Osteoblast (primary cell): ENCODE measurements at regions not wholly inside any gene's neighbourhood (a gene's known extent, or its start where the extent isn't known, plus 50 kb on each side); places are given as distances from the start of the nearest gene placed in this dataset.

Source experiments
- DNase-seq: peaks from one replicate; pipeline ENCODE4 v3.0.0; 2011; ENCODE audit warnings: low spot score, mixed read lengths; ENCODE audit not compliant: insufficient read length; ENCODE audit errors: missing footprints
- H2AFZ ChIP-seq: 2 replicates; pipeline ENCODE4 v1.6.0; 2011; ENCODE audit warnings: mild to moderate bottlenecking, low read length
- H3K27ac ChIP-seq: 2 replicates; pipeline ENCODE4 v1.5.1; 2011; ENCODE audit warnings: mild to moderate bottlenecking, low read depth, low read length, moderate library complexity
- H3K27me3 ChIP-seq: 2 replicates; pipeline ENCODE4 v1.6.0; 2012; ENCODE audit warnings: mild to moderate bottlenecking, control low read depth, inconsistent platforms, low read length, moderate library complexity; ENCODE audit not compliant: insufficient read depth
- H3K36me3 ChIP-seq: 2 replicates; pipeline ENCODE4 v1.5.1; 2011; ENCODE audit warnings: mild to moderate bottlenecking, low read length, control low read depth, moderate library complexity; ENCODE audit not compliant: insufficient read depth
- H3K4me1 ChIP-seq: 2 replicates; pipeline ENCODE4 v1.5.1; 2011; ENCODE audit warnings: mild to moderate bottlenecking, low read length, control low read depth, moderate library complexity; ENCODE audit not compliant: insufficient read depth
- H3K4me2 ChIP-seq: 2 replicates; pipeline ENCODE4 v1.6.0; 2011; ENCODE audit warnings: mild to moderate bottlenecking, low read length; ENCODE audit not compliant: insufficient read depth
- H3K4me3 ChIP-seq: fragments of 200-600 bp; sonication (generic); 3 replicates; pipeline ENCODE4 v1.5.1; 2012; ENCODE audit warnings: mild to moderate bottlenecking, low read length, inconsistent platforms; ENCODE audit not compliant: insufficient read depth
- H3K79me2 ChIP-seq: 2 replicates; pipeline ENCODE4 v1.6.0; 2012; ENCODE audit warnings: mild to moderate bottlenecking, low read length, control low read depth, inconsistent platforms; ENCODE audit not compliant: insufficient read depth
- H3K9me3 ChIP-seq: 2 replicates; pipeline ENCODE4 v1.5.1; 2011; ENCODE audit warnings: low read depth, low read length, control low read depth
- H4K20me1 ChIP-seq: 2 replicates; pipeline ENCODE4 v1.6.0; 2012; ENCODE audit warnings: mild to moderate bottlenecking, low read length, control low read depth; ENCODE audit not compliant: insufficient read depth
- TF ChIP-seq, protein P1 (sequence below): IDR thresholded peaks from 2 replicates; pipeline ENCODE4 v1.5.1; 2011; ENCODE audit warnings: mild to moderate bottlenecking, low read depth, low read length, moderate library complexity; ENCODE audit errors: extremely low read depth

DNA sequence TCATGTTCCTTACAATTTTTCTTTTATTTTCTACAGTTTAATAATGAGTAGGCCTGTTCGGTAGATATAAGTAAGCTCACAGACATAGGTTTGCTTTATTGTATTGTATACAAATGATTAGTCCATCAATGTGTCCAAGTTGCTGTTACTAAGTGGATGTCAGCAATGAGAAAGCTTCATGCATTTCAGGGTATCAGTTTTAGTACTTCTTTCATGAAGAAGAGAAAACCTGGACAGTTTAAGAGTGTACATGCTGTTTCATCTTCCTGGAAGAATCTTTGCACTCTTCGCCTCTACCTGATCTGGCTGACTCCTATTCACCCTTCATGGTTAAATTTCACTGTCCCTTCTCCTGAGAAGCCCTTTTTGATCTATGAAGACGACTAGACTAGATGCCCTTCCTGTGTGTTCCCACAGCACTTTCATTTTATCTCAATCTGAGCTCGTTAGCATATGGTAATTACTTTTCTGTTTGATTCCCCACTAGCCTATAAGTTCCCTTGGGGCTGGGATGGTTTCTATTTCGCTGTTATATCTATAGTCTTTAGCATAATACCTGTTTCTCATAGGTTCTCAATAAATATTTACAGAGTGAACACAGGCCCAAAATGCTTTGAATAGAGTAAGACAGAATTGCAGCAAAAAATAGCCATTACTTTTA is 70.7 kb downstream of the CETN3 start:
- Histone ChIP-seq H3K4me1 (no peaks in the 10 kb centered on the region), H3K27me3 (no peaks in the 10 kb centered on the region), H3K79me2 (no peaks in the 10 kb centered on the region), H2AFZ (no peak overlapping the region), H3K27ac (no peak overlapping the region), H3K36me3 (no peaks in the 10 kb centered on the region), H3K4me2 (no peak overlapping the region), H3K9me3 (no peaks in the 10 kb centered on the region), H4K20me1 (no peaks in the 10 kb centered on the region), H3K4me3 (no peak overlapping the region)
- TF ChIP-seq, protein P1, sequence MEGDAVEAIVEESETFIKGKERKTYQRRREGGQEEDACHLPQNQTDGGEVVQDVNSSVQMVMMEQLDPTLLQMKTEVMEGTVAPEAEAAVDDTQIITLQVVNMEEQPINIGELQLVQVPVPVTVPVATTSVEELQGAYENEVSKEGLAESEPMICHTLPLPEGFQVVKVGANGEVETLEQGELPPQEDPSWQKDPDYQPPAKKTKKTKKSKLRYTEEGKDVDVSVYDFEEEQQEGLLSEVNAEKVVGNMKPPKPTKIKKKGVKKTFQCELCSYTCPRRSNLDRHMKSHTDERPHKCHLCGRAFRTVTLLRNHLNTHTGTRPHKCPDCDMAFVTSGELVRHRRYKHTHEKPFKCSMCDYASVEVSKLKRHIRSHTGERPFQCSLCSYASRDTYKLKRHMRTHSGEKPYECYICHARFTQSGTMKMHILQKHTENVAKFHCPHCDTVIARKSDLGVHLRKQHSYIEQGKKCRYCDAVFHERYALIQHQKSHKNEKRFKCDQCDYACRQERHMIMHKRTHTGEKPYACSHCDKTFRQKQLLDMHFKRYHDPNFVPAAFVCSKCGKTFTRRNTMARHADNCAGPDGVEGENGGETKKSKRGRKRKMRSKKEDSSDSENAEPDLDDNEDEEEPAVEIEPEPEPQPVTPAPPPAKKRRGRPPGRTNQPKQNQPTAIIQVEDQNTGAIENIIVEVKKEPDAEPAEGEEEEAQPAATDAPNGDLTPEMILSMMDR = no peak
- DNase-seq = no peak

DNA sequence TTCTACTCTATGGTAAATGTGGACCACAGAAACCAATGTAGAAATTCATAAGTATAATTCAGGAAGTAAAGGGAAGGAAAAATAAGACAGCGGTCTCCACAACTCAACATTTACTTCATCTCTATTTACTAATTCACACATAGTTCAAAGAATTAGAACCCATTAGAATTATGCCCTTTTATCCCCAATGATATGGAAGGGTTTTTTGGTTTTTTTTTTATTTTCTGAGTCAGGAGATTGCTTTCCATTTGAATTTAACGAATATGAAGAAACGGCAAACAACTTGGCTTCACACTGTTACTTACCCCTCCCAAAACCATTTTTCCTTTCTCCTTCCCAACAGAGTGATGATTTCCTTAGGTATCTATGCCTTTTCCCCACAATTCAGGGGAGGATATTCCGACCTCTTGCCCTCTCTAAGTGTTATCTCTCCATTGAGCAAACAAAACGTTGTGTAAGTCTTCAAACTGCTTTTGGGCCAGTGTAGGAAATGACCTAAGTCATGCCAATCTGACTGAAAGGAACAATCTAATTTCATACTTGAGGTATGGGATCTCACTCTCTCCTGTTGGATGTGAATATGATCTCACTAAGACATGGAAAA is 72.0 kb downstream of the CETN3 start:
- H3K36me3 ChIP-seq = no peaks in the 10 kb centered on the region
- H3K4me3 ChIP-seq = no peak overlapping the region
- H2AFZ ChIP-seq = no peak overlapping the region
- H3K9me3 ChIP-seq = no peaks in the 10 kb centered on the region
- no peaks in the 10 kb centered on the region for H3K79me2 ChIP-seq
- no peak overlapping the region for H3K4me2 ChIP-seq
- no peaks in the 10 kb centered on the region for H4K20me1 ChIP-seq
- no peak for DNase-seq
- no peak overlapping the region for H3K27ac ChIP-seq
- H3K27me3 ChIP-seq = no peaks in the 10 kb centered on the region
- TF ChIP-seq, protein P1 = no peak
- no peaks in the 10 kb centered on the region for H3K4me1 ChIP-seq

DNA sequence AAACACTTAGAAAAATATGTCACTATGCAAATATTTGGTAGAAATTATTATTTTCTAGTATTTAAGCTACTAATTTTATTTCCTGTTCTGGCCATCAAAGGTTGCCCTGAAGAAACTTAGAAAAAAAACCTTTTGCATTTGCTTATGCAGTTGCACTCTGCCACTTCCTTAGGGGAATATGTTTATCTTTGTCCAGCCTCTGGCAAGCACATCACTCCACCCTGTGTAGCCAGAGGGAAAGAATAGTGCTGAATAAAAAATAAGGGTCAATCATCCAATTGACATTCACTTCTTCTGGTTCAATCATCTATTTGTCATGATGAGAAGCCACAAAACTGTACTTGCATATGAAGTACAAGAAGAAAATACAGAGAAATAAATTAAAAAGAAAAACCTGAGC is 72.8 kb downstream of the CETN3 start:
- H3K36me3 ChIP-seq = no peaks in the 10 kb centered on the region
- no peaks in the 10 kb centered on the region for H3K9me3 ChIP-seq
- H3K4me1 ChIP-seq = no peaks in the 10 kb centered on the region
- H3K27me3 ChIP-seq = no peaks in the 10 kb centered on the region
- H3K4me2 ChIP-seq = no peak overlapping the region
- H4K20me1 ChIP-seq = no peaks in the 10 kb centered on the region
- no peak overlapping the region for H3K27ac ChIP-seq
- no peak for DNase-seq
- no peak overlapping the region for H3K4me3 ChIP-seq
- no peaks in the 10 kb centered on the region for H3K79me2 ChIP-seq
- TF ChIP-seq, protein P1 = no peak
- no peak overlapping the region for H2AFZ ChIP-seq

DNA sequence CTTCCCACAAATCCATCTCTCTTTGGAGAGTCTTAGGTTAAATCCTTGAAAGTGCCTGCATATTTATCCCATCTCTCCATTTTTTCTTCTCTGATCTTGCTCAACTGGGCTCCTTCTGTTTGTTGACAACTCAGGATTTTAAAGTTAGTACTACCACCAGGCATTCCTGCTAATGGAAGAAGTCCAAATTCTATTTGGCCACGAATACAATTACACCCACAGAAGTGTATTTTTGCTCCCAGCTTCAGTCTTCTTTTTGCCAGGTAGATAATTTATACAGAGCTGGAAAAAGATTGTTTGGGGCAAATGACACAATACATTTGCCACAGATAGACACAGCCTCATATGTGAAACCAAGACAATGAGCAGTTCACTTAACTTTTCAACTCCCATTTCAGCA is 74.8 kb downstream of the CETN3 start:
- Histone ChIP-seq H3K4me3 (no peak overlapping the region), H4K20me1 (no peaks in the 10 kb centered on the region), H3K79me2 (no peaks in the 10 kb centered on the region), H3K27ac (no peak overlapping the region), H3K27me3 (no peaks in the 10 kb centered on the region), H2AFZ (no peak overlapping the region), H3K36me3 (no peaks in the 10 kb centered on the region), H3K9me3 (no peaks in the 10 kb centered on the region), H3K4me2 (no peak overlapping the region), H3K4me1 (no peaks in the 10 kb centered on the region)
- TF ChIP-seq, protein P1 = no peak
- no peak for DNase-seq
